Transverse colon (tissue), 4 donors: ENCODE measurements at regions not wholly inside any gene's neighbourhood (a gene's known extent, or its start where the extent isn't known, plus 50 kb on each side); places are given as distances from the start of the nearest gene placed in this dataset.

Experiments used
- DNase-seq: peaks from one replicate; pipeline ENCODE4 v3.0.0-alpha.2; 2019
- H3K27ac ChIP-seq, 4 donors: fragments of 200-600 bp; sonication (generic); 2 replicates each; pipeline ENCODE4 v1.5.1; 2016 to 2018; ENCODE audit warnings: inconsistent platforms in 4 of 4
- H3K27me3 ChIP-seq: fragments of 200-600 bp; sonication (generic); 2 replicates; pipeline ENCODE4 v1.5.1; 2017; ENCODE audit warnings: inconsistent platforms
- H3K36me3 ChIP-seq, 4 donors: fragments of 200-600 bp; sonication (generic); 2 replicates each; pipeline ENCODE4 v1.5.1; 2017 to 2019; ENCODE audit warnings: inconsistent platforms in 4 of 4
- H3K4me1 ChIP-seq, 4 donors: fragments of 200-600 bp; sonication (generic); 2 replicates each; pipeline ENCODE4 v1.5.1; 2017 to 2020; ENCODE audit warnings: inconsistent platforms in 4 of 4
- H3K4me3 ChIP-seq, 4 donors: fragments of 200-600 bp; sonication (generic); 1 replicate in 1 of 4; 2 replicates in 3 of 4; pipeline versions ENCODE4 v1.5.1 to v1.6.1; 2017 to 2019; ENCODE audit warnings: inconsistent platforms in 4 of 4
- H3K9me3 ChIP-seq, 2 donors: fragments of 200-600 bp; sonication (generic); 2 replicates each; pipeline ENCODE4 v1.5.1; 2017 to 2019; ENCODE audit warnings: inconsistent platforms in 2 of 2
- EP300 ChIP-seq: sonication (generic); formaldehyde crosslinking; IDR thresholded peaks from one replicate; pipeline ENCODE4 v1.6.1; 2017; ENCODE audit warnings: antibody characterized with exemption, low read depth
- POLR2A ChIP-seq: fragments of 450-650 bp; IDR thresholded peaks from one replicate; pipeline ENCODE4 v1.6.1; 2016; ENCODE audit warnings: antibody characterized with exemption, mild to moderate bottlenecking, moderate library complexity
- POLR2AphosphoS5 ChIP-seq, 3 donors: sonication (generic); formaldehyde crosslinking; IDR thresholded peaks; one replicate each; pipeline ENCODE4 v1.6.1; 2016; ENCODE audit warnings: antibody characterized with exemption in 3 of 3
- WGBS, 2 donors: methylation state at CpG; one replicate each; pipeline ENCODE4 v1.1.5; 2018; ENCODE audit warnings: low coverage in 1 of 2; 5-methylcytosine and 5-hydroxymethylcytosine counted together
- in situ Hi-C, 4 donors: fragments of 200-750 bp; cut with MboI; loops; one replicate each; pipeline versions ENCODE4 v1.15.0 to v1.15.1; 2017; ENCODE audit warnings: low sequenced_read_pairs in 3 of 4, low pct_ligation_motif_present in 1 of 4, low pct_unique_long_range_greater_than_20kb in 1 of 4
- intact Hi-C: fragments of 100-400 bp; cut with DNase I; formaldehyde crosslinking; loops from one replicate; pipeline ENCODE4 v1.15.1; 2023; ENCODE audit warnings: low total_unique reads
- TF ChIP-seq, protein P1 (sequence below), 5 experiments: fragments of 200-600 bp in 3 of 5; fragments of 450-650 bp in 2 of 5; sonication (generic) in 3 of 5; IDR thresholded peaks; 1 replicate in 2 of 5; 2 replicates in 3 of 5; pipeline ENCODE4 v1.5.1; 2016 to 2017; ENCODE audit warnings: antibody characterized with exemption in 5 of 5, inconsistent platforms in 3 of 5, mild to moderate bottlenecking in 2 of 5, moderate library complexity in 1 of 5

DNA sequence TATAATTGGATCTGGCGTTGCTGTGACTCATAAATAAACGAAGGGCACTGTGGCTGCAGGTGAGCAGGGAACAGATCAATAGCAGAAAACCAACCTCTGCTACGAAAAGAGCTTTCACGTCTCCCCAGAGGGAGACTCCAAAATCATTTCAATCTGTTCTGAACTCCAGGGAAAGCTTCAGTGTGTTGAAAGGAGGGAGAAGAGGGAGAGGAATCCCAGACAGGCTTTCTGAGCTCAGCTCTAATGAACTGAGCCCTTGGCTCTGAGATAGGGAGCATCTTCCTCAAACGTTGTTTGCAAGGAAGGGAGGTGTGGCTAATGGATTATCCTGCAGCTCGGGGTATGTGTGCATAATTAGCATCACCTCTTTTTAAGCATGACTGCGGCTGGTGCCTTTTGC lies 288.0 kb upstream of the IRX4 start:
- Histone ChIP-seq H3K27me3 (no peaks in the 10 kb centered on the region), H3K27ac (no peak overlapping the region), H3K36me3 (no peaks in the 10 kb centered on the region), H3K9me3 (no peaks in the 10 kb centered on the region), H3K4me3 (no peak overlapping the region), H3K4me1 (no peaks in the 10 kb centered on the region)
- intact Hi-C loops (no loop called here), in situ Hi-C loops (no loop called here)
- TF ChIP-seq POLR2A (no peak), POLR2AphosphoS5 (IDR thresholded peaks at IDR 0.05) (no peak), EP300 (no peak)
- TF ChIP-seq, protein P1, sequence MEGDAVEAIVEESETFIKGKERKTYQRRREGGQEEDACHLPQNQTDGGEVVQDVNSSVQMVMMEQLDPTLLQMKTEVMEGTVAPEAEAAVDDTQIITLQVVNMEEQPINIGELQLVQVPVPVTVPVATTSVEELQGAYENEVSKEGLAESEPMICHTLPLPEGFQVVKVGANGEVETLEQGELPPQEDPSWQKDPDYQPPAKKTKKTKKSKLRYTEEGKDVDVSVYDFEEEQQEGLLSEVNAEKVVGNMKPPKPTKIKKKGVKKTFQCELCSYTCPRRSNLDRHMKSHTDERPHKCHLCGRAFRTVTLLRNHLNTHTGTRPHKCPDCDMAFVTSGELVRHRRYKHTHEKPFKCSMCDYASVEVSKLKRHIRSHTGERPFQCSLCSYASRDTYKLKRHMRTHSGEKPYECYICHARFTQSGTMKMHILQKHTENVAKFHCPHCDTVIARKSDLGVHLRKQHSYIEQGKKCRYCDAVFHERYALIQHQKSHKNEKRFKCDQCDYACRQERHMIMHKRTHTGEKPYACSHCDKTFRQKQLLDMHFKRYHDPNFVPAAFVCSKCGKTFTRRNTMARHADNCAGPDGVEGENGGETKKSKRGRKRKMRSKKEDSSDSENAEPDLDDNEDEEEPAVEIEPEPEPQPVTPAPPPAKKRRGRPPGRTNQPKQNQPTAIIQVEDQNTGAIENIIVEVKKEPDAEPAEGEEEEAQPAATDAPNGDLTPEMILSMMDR (IDR thresholded peaks at IDR 0.05): no peak
- DNase-seq: no peak
- WGBS, 2 donors: 44 to 52% methylated on average over 3 to 7 of the region's 7 CpGs

DNA sequence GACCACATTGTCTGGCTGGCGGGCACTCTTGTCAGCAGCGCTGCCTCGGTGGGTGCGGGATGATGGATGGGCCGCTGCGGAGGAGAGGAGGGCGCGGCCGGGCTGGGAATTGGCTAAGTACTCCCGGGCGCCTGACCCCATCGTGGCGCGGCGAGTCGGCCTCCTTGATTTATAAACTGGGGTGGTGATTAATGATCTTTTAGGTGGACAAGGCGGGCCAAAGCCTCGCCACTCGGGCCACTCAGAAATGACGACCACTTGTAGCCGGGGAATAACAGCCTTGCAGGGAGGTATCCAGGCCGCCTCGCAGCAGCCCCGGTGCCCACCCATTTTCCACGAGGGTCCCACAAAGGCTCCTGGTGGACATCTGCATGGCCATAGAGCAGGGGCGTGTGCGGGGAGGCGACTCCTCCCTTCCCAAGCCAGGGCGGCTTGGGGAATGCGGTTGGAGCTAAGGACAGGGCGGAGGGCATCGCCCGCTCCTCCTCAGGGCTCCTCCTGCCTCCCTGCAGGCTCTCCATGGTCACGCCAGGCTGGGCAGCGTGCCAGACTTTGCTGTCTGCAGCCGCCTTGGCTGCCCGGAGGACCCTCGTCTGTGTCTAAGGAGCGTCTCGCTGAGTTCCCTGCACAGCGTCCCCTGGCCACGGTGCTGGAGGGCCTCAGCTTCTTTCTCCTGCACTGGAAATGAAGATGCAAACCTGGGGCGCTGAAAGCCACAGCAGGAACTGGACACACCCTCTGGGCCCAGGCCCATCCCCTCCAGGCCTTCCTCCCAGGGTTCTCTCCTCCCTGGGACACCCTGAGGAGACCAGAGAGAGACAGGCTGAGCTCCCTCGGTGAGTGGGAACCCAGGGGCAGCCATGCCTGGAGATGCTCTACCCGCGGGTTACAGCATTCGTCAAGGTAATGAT lies 287.4 kb upstream of the IRX4 start:
- in situ Hi-C loops: no loop called here
- Histone ChIP-seq H3K27me3 (no peaks in the 10 kb centered on the region), H3K27ac (no peak overlapping the region), H3K9me3 (no peaks in the 10 kb centered on the region), H3K4me1 (no peaks in the 10 kb centered on the region), H3K4me3 (no peak overlapping the region), H3K36me3 (no peaks in the 10 kb centered on the region)
- 76 to 100% methylated on average over 1 to 36 of the region's 47 CpGs for WGBS, 2 donors
- DNase-seq: no peak
- intact Hi-C loops: no loop called here
- TF ChIP-seq EP300 (no peak), POLR2A (no peak), POLR2AphosphoS5 (IDR thresholded peaks at IDR 0.05) (no peak)
- TF ChIP-seq, protein P1 (IDR thresholded peaks at IDR 0.05): no peak

DNA sequence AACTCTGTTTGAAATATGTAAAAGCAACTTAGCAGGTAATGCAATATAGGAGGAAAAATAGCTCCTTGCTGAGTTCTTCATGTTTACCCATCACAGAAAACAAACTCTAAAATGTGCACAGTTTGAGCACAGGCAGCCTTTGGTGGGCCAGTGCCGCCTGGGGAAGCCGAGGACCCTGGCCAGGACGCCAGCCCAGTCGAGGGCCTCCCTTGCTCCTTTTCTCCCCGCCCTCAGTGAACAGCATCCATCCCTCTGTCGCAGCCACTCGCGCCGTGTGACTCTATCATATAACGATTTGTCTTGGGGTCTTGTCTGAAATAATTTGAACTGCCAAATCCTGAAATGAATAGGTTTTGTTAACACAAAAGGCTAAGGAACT lies 286.7 kb upstream of the IRX4 start:
- Histone ChIP-seq H3K27me3 (no peaks in the 10 kb centered on the region), H3K27ac (no peak overlapping the region), H3K4me1 (no peaks in the 10 kb centered on the region), H3K9me3 (no peaks in the 10 kb centered on the region), H3K4me3 (no peak overlapping the region), H3K36me3 (no peaks in the 10 kb centered on the region)
- in situ Hi-C loops (no loop called here), intact Hi-C loops (no loop called here)
- DNase-seq: no peak
- no peak for TF ChIP-seq POLR2A
- TF ChIP-seq, protein P1 (IDR thresholded peaks at IDR 0.05): no peak
- no peak for TF ChIP-seq EP300
- TF ChIP-seq POLR2AphosphoS5 (IDR thresholded peaks at IDR 0.05): no peak
- WGBS, 2 donors: 80 to 89% methylated on average over 3 to 10 of the region's 10 CpGs

DNA sequence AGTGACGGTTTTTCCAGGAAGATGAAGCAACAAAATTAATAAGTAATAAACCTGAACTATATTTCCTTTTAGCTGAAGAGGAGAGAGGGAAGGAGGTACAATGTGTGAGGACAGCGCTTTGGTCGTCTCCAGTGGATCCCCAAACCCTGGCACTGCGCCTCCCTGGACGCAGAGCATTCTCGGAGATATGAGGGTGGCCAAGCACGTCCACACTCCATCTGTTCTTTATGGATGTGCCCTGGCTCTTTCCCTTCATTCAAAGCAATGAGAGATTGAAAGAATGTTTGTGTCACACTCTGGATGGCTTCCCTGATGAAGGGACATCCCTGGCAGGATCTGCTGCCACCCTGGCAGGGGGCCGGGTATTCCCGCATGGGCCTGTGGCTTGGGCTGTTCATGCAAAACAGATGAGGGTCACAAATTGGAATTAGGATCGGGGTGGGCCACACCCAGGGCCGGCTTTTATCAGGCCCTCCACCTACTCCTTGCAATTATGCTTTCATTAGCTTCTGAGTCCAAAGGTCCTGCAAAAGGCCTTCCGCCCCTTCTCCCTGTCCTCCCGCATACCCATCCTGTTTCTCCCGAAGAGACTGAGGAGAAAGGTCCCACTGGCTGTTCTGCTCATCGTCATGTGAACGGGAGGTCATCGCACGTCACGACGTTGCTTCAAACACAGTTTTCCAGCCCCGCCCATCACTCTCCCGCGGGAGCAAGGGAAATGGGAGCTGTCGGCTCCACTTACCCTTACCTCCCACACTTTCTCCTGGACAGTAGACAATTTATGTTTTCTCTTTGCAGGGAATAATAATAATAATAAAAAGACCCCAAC lies 286.1 kb upstream of the IRX4 start:
- TF ChIP-seq, protein P1 (IDR thresholded peaks at IDR 0.05): no peak
- no peak for TF ChIP-seq POLR2AphosphoS5 (IDR thresholded peaks at IDR 0.05)
- TF ChIP-seq POLR2A: no peak
- TF ChIP-seq EP300: no peak
- no peak overlapping the region for H3K27ac ChIP-seq
- 57 to 70% methylated on average over 7 to 24 of the region's 24 CpGs for WGBS, 2 donors
- H3K36me3 ChIP-seq: no peaks in the 10 kb centered on the region
- DNase-seq: no peak
- H3K4me3 ChIP-seq: no peak overlapping the region
- intact Hi-C loops (no loop called here), in situ Hi-C loops (no loop called here)
- H3K27me3 ChIP-seq: no peaks in the 10 kb centered on the region
- no peaks in the 10 kb centered on the region for H3K4me1 ChIP-seq
- H3K9me3 ChIP-seq: no peaks in the 10 kb centered on the region
